Fibroblast of skin of scalp (primary cell): ENCODE measurements at regions not wholly inside any gene's neighbourhood (a gene's known extent, or its start where the extent isn't known, plus 50 kb on each side); places are given as distances from the start of the nearest gene placed in this dataset.

Experiments
- DNase-seq: peaks from one replicate; pipeline ENCODE4 v3.0.0-alpha.2; 2013

- no peak for DNase-seq
Observed at GRCh38 chr12:107349839-107350238, 256.5 kb upstream of the CRY1 start.

DNA sequence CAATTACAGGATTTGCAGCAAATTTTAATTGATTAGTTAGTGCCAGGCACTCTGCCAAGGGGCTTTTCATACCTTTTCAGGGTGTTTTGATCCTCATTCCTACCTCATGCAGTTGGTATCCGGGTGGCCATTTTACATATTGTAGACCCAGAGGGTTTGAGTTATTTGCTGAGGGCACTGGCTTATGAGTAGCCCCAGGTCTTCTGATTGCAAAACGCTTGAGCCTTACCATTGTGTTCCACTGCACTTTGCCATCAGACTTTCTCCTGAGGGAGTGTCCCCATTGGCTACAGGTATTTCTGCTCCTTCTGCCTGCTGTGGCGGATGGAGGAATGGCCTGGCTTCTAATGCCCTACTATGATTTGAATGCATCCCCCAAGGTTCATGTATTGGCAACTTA lies 257.8 kb upstream of the CRY1 start:
- no peak for DNase-seq

DNA sequence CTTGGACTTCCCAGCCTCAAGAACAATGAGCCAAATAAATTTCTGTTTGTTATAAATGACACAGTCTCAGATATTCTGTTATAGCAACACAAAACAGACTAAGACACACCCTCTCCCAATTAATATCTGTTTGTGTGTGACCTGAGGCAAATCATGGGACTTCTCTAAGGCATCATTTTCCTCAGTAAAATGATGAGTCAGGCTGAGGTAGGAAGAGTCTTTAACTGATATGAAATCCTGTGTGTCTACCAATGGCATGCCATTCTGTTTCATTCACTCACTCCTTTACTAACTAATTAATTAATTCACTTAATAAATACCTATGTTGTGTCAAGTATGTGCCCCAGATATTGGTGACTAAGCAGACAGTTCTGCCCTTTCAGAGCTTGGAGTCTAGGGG lies 258.4 kb upstream of the CRY1 start:
- no peak for DNase-seq

DNA sequence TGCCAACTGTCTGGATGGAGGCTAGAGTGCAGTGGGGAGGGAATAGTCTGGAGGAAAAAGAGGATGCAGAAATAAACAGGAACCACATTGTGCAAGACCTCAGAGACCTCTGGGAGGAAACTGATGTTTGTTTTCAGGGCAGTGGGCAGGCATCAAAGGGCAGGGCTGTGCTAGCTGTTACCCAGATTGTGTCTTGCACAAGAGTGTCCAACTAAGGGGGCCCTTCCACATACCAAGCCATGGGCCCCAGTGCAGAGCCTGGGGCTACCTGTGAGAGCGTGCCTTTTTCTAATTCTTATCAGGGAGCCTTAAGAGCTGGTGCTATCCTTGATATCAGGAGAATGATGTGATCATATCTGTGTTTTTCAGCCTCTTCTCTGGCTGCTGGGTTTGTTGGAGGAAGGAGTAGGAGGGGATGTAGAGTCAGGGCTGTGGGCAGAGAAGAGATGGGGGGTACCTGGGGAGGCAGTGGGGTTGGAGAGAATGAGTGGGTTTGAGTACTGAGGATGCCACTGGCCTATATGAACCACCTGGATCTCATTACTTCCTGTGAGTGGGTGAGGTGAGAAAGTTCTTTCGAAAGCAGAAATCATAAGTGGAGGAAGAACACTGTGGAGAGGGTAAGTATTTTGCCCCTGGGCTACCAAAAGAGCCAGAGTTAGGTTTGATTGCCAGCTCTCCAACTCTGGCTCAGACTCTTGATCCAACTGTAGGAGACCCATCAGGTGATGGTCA lies 259.2 kb upstream of the CRY1 start:
- no peak for DNase-seq

DNA sequence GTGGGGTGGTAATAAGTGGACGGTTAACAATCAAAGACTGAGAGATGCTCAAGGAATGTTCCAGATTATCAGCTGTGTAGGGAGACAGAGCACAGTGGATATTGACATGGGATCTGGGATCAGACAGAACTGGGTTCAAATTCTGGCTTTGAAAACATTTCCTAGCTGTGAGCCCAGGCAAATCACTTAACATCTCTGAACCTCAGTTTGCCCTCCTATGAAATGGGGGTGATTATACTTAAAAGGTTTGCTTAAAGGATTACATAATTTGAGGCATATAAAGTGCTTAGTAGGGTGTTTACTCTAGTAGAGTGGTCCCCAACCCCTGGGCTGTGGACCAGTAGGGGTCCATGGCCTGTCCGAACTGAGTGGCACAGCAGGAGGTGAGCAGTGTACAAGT lies 260.0 kb upstream of the CRY1 start:
- no peak for DNase-seq

DNA sequence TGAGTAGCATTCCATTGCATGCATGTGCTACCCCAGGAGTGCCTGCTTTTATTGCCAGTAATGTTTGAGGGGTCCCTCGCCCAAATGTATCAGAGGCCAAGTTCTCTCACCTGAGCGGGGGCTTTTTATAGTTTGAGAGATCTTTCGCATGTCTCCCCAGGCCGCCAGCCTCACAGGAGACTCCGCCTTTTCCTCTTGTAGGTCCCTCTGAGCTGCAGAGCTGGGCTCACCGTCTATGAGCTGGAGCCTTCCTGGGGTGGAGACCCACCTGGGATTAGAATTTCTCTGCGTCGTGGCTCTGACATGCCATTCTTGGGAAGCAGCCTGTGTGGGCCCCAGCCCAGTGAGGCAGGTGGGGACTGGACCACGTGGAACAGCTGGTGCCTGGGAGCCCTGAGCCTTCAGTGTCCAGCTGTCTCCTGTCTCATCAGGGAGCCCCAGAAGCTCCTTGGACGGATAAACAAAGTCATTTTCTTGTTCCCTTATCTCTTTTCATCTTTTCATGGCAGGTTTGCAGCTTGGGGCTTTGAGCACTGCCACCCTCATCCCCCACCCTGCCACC lies 261.7 kb upstream of the CRY1 start:
- no peak for DNase-seq

DNA sequence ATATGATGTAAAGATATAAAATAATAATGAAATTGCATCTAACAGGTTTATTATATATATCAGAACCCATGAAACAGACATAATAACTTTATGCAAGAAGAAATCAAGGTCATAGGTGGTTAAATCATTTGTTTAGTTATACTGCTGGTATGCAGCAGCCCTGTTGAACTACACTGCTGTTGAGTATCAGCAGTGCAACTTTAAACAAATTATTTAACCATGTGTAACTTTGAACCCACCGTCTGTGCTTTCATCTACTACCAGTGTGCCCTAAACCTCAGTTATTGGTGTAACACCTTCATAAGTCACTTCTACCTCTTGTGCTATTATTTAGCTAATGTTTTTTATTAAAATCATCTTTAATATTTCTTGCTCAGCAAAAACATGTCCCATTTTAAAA lies 262.3 kb upstream of the CRY1 start:
- DNase-seq = no peak

DNA sequence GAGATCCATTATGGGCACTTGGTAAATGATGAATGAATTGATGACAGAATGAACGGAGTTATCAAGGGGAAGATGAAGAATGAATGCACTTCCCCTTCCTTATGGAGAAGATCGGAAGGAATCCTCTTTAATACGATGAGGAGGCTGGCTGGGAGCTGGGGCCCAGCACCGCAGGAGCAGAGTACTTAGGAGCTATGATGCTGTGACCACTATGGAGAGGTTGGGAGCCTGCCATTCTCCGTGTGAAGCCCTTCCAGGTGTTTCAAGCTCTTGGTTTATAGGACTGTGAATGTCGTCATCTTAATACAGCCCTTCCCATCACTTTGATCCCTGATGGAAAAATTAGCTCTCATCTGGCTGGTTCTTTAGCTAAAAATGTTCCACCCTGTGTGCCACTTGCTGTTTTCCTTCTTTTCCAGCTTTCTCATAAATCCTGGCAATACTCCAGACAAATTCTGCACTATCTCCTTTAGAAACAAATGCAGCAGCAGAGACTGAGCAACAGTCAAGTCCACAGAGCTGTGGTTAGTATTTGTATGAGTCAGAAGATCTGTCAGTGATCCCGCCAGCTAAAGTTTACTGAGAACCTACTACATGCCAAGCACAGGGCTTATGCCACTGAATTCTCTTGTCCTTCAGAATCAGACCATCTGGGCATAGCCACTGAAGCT lies 263.1 kb upstream of the CRY1 start:
- DNase-seq = peak; percentile 81

DNA sequence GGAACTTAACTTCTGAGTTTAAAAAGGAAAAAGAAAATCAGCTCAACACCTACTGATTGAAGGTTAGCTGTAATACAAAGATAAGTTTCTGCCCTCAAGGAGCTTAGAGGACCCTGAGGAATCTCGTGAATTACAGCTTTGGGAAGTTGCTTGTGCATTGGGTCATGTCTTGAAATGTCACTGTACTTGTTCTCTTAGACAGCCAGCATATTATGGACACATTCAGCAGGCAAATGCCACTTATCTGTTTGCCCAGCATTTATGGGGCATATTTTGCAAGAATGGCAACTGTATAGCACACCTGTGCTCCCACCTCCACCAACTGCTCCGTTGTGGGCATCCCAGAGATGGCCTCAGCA lies 263.6 kb upstream of the CRY1 start:
- DNase-seq = no peak

DNA sequence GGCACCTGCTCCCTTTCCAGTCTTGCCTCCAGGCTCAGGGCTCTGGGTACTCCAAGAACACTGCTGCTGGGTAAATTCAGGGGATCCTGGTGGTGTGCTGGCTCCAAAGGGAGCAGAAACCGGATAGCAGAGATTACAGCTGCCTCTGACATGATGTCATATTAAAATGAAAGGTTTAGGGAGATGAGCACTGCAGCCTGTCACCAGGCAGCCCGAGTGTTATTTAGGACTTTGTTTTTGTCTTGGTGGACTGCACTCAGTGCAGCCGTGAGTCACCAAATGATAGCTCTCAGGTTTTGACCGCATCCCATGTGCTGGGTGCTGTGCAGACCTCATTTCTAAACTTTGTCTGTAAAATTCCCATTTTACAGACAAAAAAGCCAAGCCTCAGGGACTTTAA lies 266.0 kb upstream of the CRY1 start:
- DNase-seq = peak; percentile 57

GRCh38 chr12:107360033-107360432 lies 266.7 kb upstream of the CRY1 start:
- DNase-seq = no peak

DNA sequence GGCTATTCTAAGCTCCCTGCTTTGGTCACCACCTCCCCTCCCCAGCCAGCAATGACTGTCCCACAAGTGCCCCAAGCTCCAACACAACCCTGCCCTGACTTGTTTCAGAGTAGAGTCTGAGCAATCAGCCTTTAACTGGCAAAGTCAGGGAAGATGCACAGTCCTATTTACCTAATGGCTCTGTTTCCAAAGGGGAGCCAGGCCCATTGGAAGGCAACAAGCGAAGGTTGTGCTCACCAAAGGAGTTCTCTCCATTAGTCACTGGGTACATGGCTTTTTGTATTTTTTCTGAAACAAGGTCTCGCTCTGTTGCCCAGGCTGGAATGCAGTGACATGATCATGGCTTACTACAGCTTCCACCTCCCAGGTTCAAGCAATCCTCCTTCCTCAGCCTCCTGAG lies 267.1 kb upstream of the CRY1 start:
- DNase-seq = no peak

DNA sequence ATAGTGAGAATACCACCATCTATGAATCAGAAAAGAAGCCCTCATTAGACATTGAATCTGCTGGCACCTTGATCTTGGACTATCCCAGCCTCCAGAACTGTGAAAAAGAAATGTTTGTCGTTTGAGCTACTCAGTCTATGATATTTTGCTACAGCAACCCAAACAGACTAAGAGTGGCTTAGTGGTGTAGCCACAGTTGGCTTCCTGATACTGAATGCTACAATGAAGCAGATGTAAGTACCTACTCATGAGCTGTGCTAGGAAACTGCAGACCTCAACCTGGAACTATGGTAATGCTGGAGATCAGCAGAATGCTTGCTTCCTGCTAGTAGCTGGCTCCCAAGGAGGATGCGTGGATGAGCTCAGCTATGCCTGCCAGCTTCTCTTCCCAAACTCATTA lies 268.6 kb upstream of the CRY1 start:
- no peak for DNase-seq

- DNase-seq = no peak
Observed at GRCh38 chr12:107362960-107363359, 269.6 kb upstream of the CRY1 start.

DNA sequence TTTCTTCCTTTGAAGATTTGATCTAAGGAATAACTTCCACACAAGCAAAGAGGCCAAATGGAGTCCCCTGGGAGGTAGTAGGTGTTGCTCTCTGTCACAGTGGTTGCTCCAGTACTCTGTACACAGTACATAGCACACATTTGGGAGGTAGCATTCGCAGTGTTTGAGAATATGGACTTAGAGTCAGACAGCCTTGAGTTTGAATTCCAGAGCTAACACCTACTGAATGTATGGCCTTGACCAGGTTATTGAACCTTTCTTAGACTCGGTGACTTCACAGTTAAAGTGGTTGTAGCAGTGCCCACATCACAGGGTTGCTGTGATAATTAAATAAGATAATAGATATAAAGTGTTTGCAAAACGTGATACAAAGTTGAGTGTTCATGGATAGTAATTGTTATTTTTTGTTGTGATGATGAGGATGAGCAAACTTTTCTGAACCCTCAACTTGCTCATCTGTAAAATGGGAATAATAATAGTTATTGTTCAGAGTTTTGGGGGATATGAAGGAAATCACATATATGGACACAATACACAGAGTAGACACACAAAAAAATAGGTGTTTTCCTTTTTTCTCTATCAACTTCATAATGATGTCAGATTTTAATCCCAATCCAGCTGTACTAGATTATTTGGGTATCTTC lies 271.6 kb upstream of the CRY1 start:
- DNase-seq = no peak

- no peak for DNase-seq
Observed at GRCh38 chr12:107365703-107366102, 272.4 kb upstream of the CRY1 start.

GRCh38 chr12:107366322-107366721 lies 273.0 kb upstream of the CRY1 start:
- DNase-seq = no peak

- DNase-seq = no peak
Observed at GRCh38 chr12:107368586-107368985, 275.2 kb upstream of the CRY1 start.

- DNase-seq = no peak
Observed at GRCh38 chr12:107369006-107369405, 275.7 kb upstream of the CRY1 start.

GRCh38 chr12:107369679-107370078 lies 276.3 kb upstream of the CRY1 start:
- DNase-seq = no peak

- no peak for DNase-seq
Observed at GRCh38 chr12:107372229-107372658, 278.9 kb upstream of the CRY1 start.

- no peak for DNase-seq
Observed at GRCh38 chr12:107373238-107373809, 280.0 kb upstream of the CRY1 start.

DNA sequence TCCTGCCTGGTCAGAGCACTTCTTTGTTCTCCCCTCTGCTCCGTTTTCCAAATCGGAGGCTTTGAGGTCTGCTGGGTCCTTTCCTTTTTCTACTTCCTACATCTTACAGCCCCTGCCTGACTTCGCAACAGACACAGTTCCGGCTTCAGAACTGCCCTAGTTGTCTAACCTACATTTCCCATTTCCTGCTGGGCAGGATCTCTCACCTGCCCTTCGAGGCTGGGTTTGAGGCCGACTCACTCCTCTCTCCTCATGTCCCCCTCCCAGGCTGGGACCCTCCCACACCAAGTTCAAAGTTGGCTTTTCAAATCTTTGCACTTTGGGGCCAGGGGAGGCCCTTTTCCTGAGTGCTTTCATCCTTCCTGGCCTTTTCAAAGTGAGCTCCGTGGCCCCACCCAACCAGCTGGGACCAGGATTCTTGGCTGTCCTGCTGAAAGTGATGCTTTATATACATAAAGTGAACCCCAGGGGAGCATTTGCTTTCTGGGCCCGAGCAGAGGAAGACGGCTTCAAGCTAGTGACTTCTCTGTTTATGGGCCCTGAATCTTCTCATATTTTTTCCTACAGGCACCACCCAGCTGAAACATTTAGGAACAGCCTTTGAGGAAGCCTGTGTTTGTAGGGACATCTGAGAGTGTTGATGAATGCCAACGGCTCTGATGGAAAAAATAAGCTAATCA lies 281.0 kb upstream of the CRY1 start:
- no peak for DNase-seq
